Skeletal muscle cell (primary cell): ENCODE measurements at regions not wholly inside any gene's neighbourhood (a gene's known extent, or its start where the extent isn't known, plus 50 kb on each side); places are given as distances from the start of the nearest gene placed in this dataset.
A peak's percentile ranks its signal among the peaks of the same experiment; 100 is the strongest.
"Not testable (repeated sequence)": the region's sequence is repeated elsewhere in the genome, so short reads cannot be mapped to it uniquely, and the experiment has no call there.

Source experiments
- DNase-seq: peaks from one replicate; pipeline ENCODE4 v3.0.0-alpha.2; 2010; ENCODE audit warnings: low read depth
- H3K4me3 ChIP-seq: 2 replicates; pipeline ENCODE4 v1.5.1; 2011; ENCODE audit warnings: low read depth, mild to moderate bottlenecking, control low read depth, low read length, moderate library complexity

GRCh38 chr5:67581203-67581602, 384.6 kb upstream of the CD180 start:
- DNase-seq, result peak; percentile 78

GRCh38 chr5:67578011-67578410, 381.4 kb upstream of the CD180 start:
- no peak for DNase-seq
- no peak overlapping the region for H3K4me3 ChIP-seq

More at GRCh38 chr5:67581203-67581602, 384.6 kb upstream of the CD180 start:
- H3K4me3 ChIP-seq, result no peak overlapping the region

GRCh38 chr5:67577424-67577823, 380.8 kb upstream of the CD180 start:
- DNase-seq, result peak; percentile 21
- no peak overlapping the region for H3K4me3 ChIP-seq

- DNase-seq, result no peak
- no peak overlapping the region for H3K4me3 ChIP-seq
Observed at GRCh38 chr5:67576112-67576511, 379.5 kb upstream of the CD180 start.

- DNase-seq, result no peak
Observed at GRCh38 chr5:67575087-67575486, 378.5 kb upstream of the CD180 start.

GRCh38 chr5:67561151-67561932, 364.7 kb upstream of the CD180 start:
- H3K4me3 ChIP-seq, result no peak overlapping the region
- DNase-seq, result peak; percentile 38

More at GRCh38 chr5:67575087-67575486, 378.5 kb upstream of the CD180 start:
- no peak overlapping the region for H3K4me3 ChIP-seq

- H3K4me3 ChIP-seq, result no peak overlapping the region
- no peak for DNase-seq
Observed at GRCh38 chr5:67552773-67553172, 356.2 kb upstream of the CD180 start.

GRCh38 chr5:67549947-67550346, 353.3 kb upstream of the CD180 start:
- DNase-seq, result no peak

GRCh38 chr5:67549296-67549618, 352.7 kb upstream of the CD180 start:
- DNase-seq, result no peak
- H3K4me3 ChIP-seq, result no peak overlapping the region

More at GRCh38 chr5:67549947-67550346, 353.3 kb upstream of the CD180 start:
- no peak overlapping the region for H3K4me3 ChIP-seq

GRCh38 chr5:67548520-67549295, 352.1 kb upstream of the CD180 start:
- DNase-seq, result no peak
- H3K4me3 ChIP-seq, result no peak overlapping the region

GRCh38 chr5:67547682-67548081, 351.1 kb upstream of the CD180 start:
- no peak overlapping the region for H3K4me3 ChIP-seq
- DNase-seq, result no peak

GRCh38 chr5:67544942-67545341, 348.3 kb upstream of the CD180 start:
- H3K4me3 ChIP-seq, DNase-seq: not testable (repeated sequence)

GRCh38 chr5:67543720-67544270, 347.2 kb upstream of the CD180 start:
- no peak overlapping the region for H3K4me3 ChIP-seq
- no peak for DNase-seq

GRCh38 chr5:67542479-67542878, 345.9 kb upstream of the CD180 start:
- no peak overlapping the region for H3K4me3 ChIP-seq
- DNase-seq, result no peak

GRCh38 chr5:67541875-67542274, 345.3 kb upstream of the CD180 start:
- H3K4me3 ChIP-seq, result no peak overlapping the region
- no peak for DNase-seq

GRCh38 chr5:67538855-67539506, 342.4 kb upstream of the CD180 start:
- H3K4me3 ChIP-seq, result no peak overlapping the region
- DNase-seq, result no peak

- H3K4me3 ChIP-seq, result peak overlapping the region; percentile 11
Observed at GRCh38 chr5:67537439-67538148, 341.0 kb upstream of the CD180 start.

GRCh38 chr5:67536866-67537265, 340.3 kb upstream of the CD180 start:
- no peak overlapping the region for H3K4me3 ChIP-seq
- no peak for DNase-seq

More at GRCh38 chr5:67537439-67538148, 341.0 kb upstream of the CD180 start:
- DNase-seq, result no peak

- DNase-seq, result peak; percentile 20
- H3K4me3 ChIP-seq, result no peak overlapping the region
Observed at GRCh38 chr5:67530609-67531255, 334.1 kb upstream of the CD180 start.
